ENCODE measurements at regions not wholly inside any gene's neighbourhood (a gene's known extent, or its start where the extent isn't known, plus 50 kb on each side); places are given as distances from the start of the nearest gene placed in this dataset.

GRCh38 chr2:23200068-23200786 is 184.8 kb upstream of the KLHL29 start:
- no peak for DNase-seq (ENCODE audit: low read depth)
- no peak for TF ChIP-seq CTCF (IDR thresholded peaks at IDR 0.05; ENCODE audit: control insufficient read depth, extremely low read depth, insufficient read depth)
- H3K4me3 ChIP-seq (ENCODE audit: low read depth, low read length): no peak overlapping the region

- no peak overlapping the region for H3K4me3 ChIP-seq (ENCODE audit: low read depth, low read length)
- no peak for TF ChIP-seq CTCF (IDR thresholded peaks at IDR 0.05; ENCODE audit: control insufficient read depth, extremely low read depth, insufficient read depth)
- DNase-seq (ENCODE audit: low read depth): no peak
Measured at GRCh38 chr2:23200787-23201114, 184.2 kb upstream of the KLHL29 start.

GRCh38 chr2:23203383-23203782 is 181.6 kb upstream of the KLHL29 start:
- no peak for DNase-seq (ENCODE audit: low read depth)
- no peak for TF ChIP-seq CTCF (IDR thresholded peaks at IDR 0.05; ENCODE audit: control insufficient read depth, extremely low read depth, insufficient read depth)
- no peak overlapping the region for H3K4me3 ChIP-seq (ENCODE audit: low read depth, low read length)

GRCh38 chr2:23204685-23205242 is 180.2 kb upstream of the KLHL29 start:
- no peak for TF ChIP-seq CTCF (IDR thresholded peaks at IDR 0.05; ENCODE audit: control insufficient read depth, extremely low read depth, insufficient read depth)
- no peak for DNase-seq (ENCODE audit: low read depth)

GRCh38 chr2:23206650-23207049 is 178.3 kb upstream of the KLHL29 start:
- H3K4me3 ChIP-seq (ENCODE audit: low read depth, low read length): no peak overlapping the region
- no peak for DNase-seq (ENCODE audit: low read depth)
- no peak for TF ChIP-seq CTCF (IDR thresholded peaks at IDR 0.05; ENCODE audit: control insufficient read depth, extremely low read depth, insufficient read depth)

More at GRCh38 chr2:23204685-23205242, 180.2 kb upstream of the KLHL29 start:
- no peak overlapping the region for H3K4me3 ChIP-seq (ENCODE audit: low read depth, low read length)

GRCh38 chr2:23207871-23208270 is 177.1 kb upstream of the KLHL29 start:
- TF ChIP-seq CTCF (IDR thresholded peaks at IDR 0.05; ENCODE audit: control insufficient read depth, extremely low read depth, insufficient read depth): no peak
- no peak for DNase-seq (ENCODE audit: low read depth)
- no peak overlapping the region for H3K4me3 ChIP-seq (ENCODE audit: low read depth, low read length)

GRCh38 chr2:23208339-23208738 is 176.6 kb upstream of the KLHL29 start:
- no peak for DNase-seq (ENCODE audit: low read depth)
- no peak overlapping the region for H3K4me3 ChIP-seq (ENCODE audit: low read depth, low read length)
- TF ChIP-seq CTCF (IDR thresholded peaks at IDR 0.05; ENCODE audit: control insufficient read depth, extremely low read depth, insufficient read depth): no peak

Measured in LNCaP clone FGC (cell line).